ENCODE measurements at regions not wholly inside any gene's neighbourhood (a gene's known extent, or its start where the extent isn't known, plus 50 kb on each side); places are given as distances from the start of the nearest gene placed in this dataset.

DNA sequence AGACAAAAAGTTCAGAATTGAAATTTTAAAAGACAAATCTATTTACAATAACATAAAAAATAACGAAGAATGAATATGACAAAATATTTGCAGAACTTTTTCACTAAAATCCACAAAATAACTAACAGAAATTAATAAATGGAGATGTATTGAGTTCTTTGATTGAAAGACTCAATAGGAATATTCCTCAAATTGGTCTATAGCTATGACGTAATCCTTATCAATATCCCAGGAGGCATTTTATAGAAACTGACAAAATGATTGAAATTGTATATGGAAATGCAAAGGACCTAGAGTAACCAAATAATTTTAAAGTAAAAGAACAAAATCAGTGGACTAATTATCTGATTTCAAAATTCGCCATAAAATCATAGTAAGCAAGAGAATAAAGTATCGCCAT, 328.7 kb downstream of the MED10 start:
- Histone ChIP-seq H3K79me1 (ENCODE audit: low read depth, low read length) (no peaks in the 10 kb centered on the region), H3K18ac (ENCODE audit: extremely low read depth, low read length) (no peak overlapping the region), H2AK5ac (ENCODE audit: low read depth, low read length) (no peak overlapping the region), H3K14ac (ENCODE audit: insufficient read length) (no peak overlapping the region), H2BK20ac (ENCODE audit: low read length) (no peak overlapping the region), H3K9me3 (ENCODE audit: insufficient read depth in 2 of 2, low read depth in 1 of 2, low read length in 1 of 2) (no peaks in the 10 kb centered on the region; a peak in 1 of 4 replicates), H3K23me2 (ENCODE audit: low read depth, low read length) (no peaks in the 10 kb centered on the region), H2AFZ (ENCODE audit: low read length) (no peak overlapping the region), H2BK120ac (replicated peaks; ENCODE audit: low read depth, low read length) (no peak overlapping the region), H3K4ac (replicated peaks; ENCODE audit: insufficient read length, low read depth, low read length) (no peak overlapping the region), H3K9ac (replicated peaks in 1 of 4; ENCODE audit: extremely low read depth in 1 of 4, low read depth in 3 of 4, low read length in 3 of 4) (no peak overlapping the region), H2BK5ac (ENCODE audit: low read depth, low read length) (no peak overlapping the region), H3K4me2 (ENCODE audit: insufficient read depth in 1 of 2, low read depth in 2 of 2, low read length in 2 of 2) (no peak overlapping the region), H4K5ac (ENCODE audit: insufficient read length, low read depth, low read length) (no peak overlapping the region), H3K23ac (ENCODE audit: insufficient read length) (no peak overlapping the region), H2BK15ac (ENCODE audit: low read length) (no peak overlapping the region), H4K91ac (replicated peaks; ENCODE audit: insufficient read length, low read length) (no peak overlapping the region), H4K8ac (ENCODE audit: extremely low read depth, insufficient read depth, low read length) (no peak overlapping the region), H3K4me3 (ENCODE audit: extremely low read depth in 1 of 4, insufficient read depth in 2 of 4, low read depth in 3 of 4, low read length in 4 of 4) (no peak overlapping the region), H3K36me3 (ENCODE audit: control insufficient read depth in 2 of 4, insufficient read depth in 4 of 4, low read length in 3 of 4) (no peaks in the 10 kb centered on the region), H3K27ac (ENCODE audit: low read depth, low read length) (no peak overlapping the region), H3K4me1 (replicated peaks in 1 of 4; ENCODE audit: control insufficient read depth in 3 of 4, insufficient read depth in 4 of 4, low read length in 3 of 4) (no peaks in the 10 kb centered on the region), H2BK12ac (ENCODE audit: low read depth, low read length) (no peak overlapping the region), H3K27me3 (replicated peaks in 1 of 4; ENCODE audit: control insufficient read depth in 3 of 4, extremely low read depth in 1 of 4, insufficient read depth in 3 of 4, low read length in 3 of 4) (no peaks in the 10 kb centered on the region; a peak in 1 of 7 replicates), H3K79me2 (ENCODE audit: control insufficient read depth in 1 of 2, insufficient read depth in 2 of 2, low read length in 2 of 2) (no peaks in the 10 kb centered on the region), H3K56ac (replicated peaks; ENCODE audit: insufficient read length, low read depth, low read length) (no peak overlapping the region), H4K20me1 (replicated peaks in 1 of 2; ENCODE audit: control insufficient read depth in 1 of 2, insufficient read depth in 2 of 2, low read length in 2 of 2) (no peaks in the 10 kb centered on the region)
- no peak for TF ChIP-seq YY1 (IDR thresholded peaks at IDR 0.05; ENCODE audit: low read depth, low read length)
- TF ChIP-seq CTBP2 (IDR thresholded peaks at IDR 0.05; ENCODE audit: borderline replicate concordance, insufficient read depth, insufficient read length, low read length): no peak
- no peak for TF ChIP-seq TCF12 (IDR thresholded peaks at IDR 0.05; ENCODE audit: low read depth, low read length)
- TF ChIP-seq RFX5 (IDR thresholded peaks at IDR 0.05; ENCODE audit: borderline replicate concordance, low read depth, low read length): no peak
- TF ChIP-seq NRF1 (IDR thresholded peaks at IDR 0.05; ENCODE audit: low read depth, low read length): no peak
- TF ChIP-seq SUZ12 (IDR thresholded peaks at IDR 0.05; ENCODE audit: low read length): no peak
- no peak for TF ChIP-seq SP1 (IDR thresholded peaks at IDR 0.05; ENCODE audit: low read depth, low read length)
- TF ChIP-seq, protein P1, sequence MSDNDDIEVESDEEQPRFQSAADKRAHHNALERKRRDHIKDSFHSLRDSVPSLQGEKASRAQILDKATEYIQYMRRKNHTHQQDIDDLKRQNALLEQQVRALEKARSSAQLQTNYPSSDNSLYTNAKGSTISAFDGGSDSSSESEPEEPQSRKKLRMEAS (IDR thresholded peaks at IDR 0.05): no peak
- no peak for TF ChIP-seq ZNF274 (IDR thresholded peaks at IDR 0.05; ENCODE audit: borderline replicate concordance, extremely low read depth, low read length)
- TF ChIP-seq KDM1A (IDR thresholded peaks at IDR 0.05; ENCODE audit: borderline replicate concordance, low read length): no peak
- FAIRE-seq: no peak
- CTCF ChIA-PET (ENCODE audit: partially characterized antibody): no interaction called here
- POLR2A ChIA-PET (ENCODE audit: partially characterized antibody): no interaction called here
- no peak for DNase-seq (ENCODE audit: low read depth in 1 of 2, low spot score in 2 of 2)
- WGBS, 2 experiments (ENCODE audit: extremely low coverage in 1 of 2, insufficient coverage in 1 of 2, insufficient read length in 1 of 2, insufficient replicate concordance in 2 of 2, low coverage in 1 of 2, low lambda C conversion rate in 2 of 2, missing lambda C conversion rate in 1 of 2): 97% methylated on average over 4 of the region's 4 CpGs; no CpG with 5 or more reads in 1 of the 2 experiments

Measured in H1 (cell line).